HepG2 (cell line): ENCODE measurements at regions not wholly inside any gene's neighbourhood (a gene's known extent, or its start where the extent isn't known, plus 50 kb on each side); places are given as distances from the start of the nearest gene placed in this dataset.

ENCODE experiments used
- ATAC-seq: fragments of 200-7000 bp; cut with Tn5 transposase; 3 replicates; pipeline ENCODE4 v1.9.1; 2020; ENCODE audit warnings: mild to moderate bottlenecking, moderate library complexity
- BruUV-seq: library from RNA; stranded (reverse); fragments of 400-500 nt; replicated peaks from 2 replicates; lab custom pipeline; 2021; lab: Mats Ljungman, UMichigan
- CTCF ChIA-PET: fragments of 300-600 bp; formaldehyde crosslinking; extraction: SDS; loops from one replicate; lab custom pipeline; 2021; ENCODE audit warnings: low total read pairs, inconsistent platforms, low intra/inter-chr PET ratio; lab: Yijun Ruan, JAX
- POLR2A ChIA-PET: fragments of 350-600 bp; sonication (Branson Sonifier 250); formaldehyde crosslinking; loops from one replicate; lab custom pipeline; 2020; ENCODE audit warnings: antibody characterized with exemption, inconsistent platforms; lab: Yijun Ruan, JAX
- DNase-seq: peaks from one replicate; pipeline ENCODE4 v3.0.0-alpha.2; 2015; ENCODE audit warnings: low spot score
- FAIRE-seq: peaks from 3 replicates; lab custom pipeline; 2011; peaks lifted over from hg19 to GRCh38; lab: Jason Lieb, UNC
- H2AFZ ChIP-seq: one replicate; pipeline ENCODE4 v1.6.1; 2011; ENCODE audit warnings: low read length, inconsistent platforms
- H3K27ac ChIP-seq: fragments of 300-600 bp; 3 replicates; pipeline ENCODE4 v1.8.0; 2011; ENCODE audit warnings: mixed run types, mild to moderate bottlenecking, mixed read lengths, low read length, inconsistent platforms; ENCODE audit not compliant: insufficient read depth; ENCODE audit errors: extremely low read length
- H3K27me3 ChIP-seq, 2 experiments: fragments of 200-600 bp in 1 of 2; 2 replicates in 1 of 2; 3 replicates in 1 of 2; pipeline versions ENCODE4 v1.6.0 to v1.8.0; 2011; ENCODE audit warnings: low read length in 2 of 2, mild to moderate bottlenecking in 2 of 2, moderate library complexity in 2 of 2, inconsistent platforms in 1 of 2; ENCODE audit not compliant: insufficient read depth in 2 of 2, control insufficient read depth in 1 of 2
- H3K36me3 ChIP-seq, 2 experiments: fragments of 200-600 bp in 1 of 2; replicated peaks in 1 of 2; 2 replicates in 1 of 2; 3 replicates in 1 of 2; pipeline versions ENCODE4 v1.5.1 to v1.8.0; 2011; ENCODE audit warnings: low read length in 2 of 2, inconsistent platforms in 1 of 2; ENCODE audit not compliant: insufficient read depth in 2 of 2, control insufficient read depth in 1 of 2
- H3K4me1 ChIP-seq: 2 replicates; pipeline ENCODE4 v1.5.1; 2012; ENCODE audit warnings: low read length, inconsistent platforms; ENCODE audit not compliant: insufficient read depth
- H3K4me2 ChIP-seq: 2 replicates; pipeline ENCODE4 v1.6.0; 2011; ENCODE audit warnings: low read depth, low read length, inconsistent platforms
- H3K4me3 ChIP-seq, 3 experiments: fragments of 200-600 bp in 1 of 3; sonication (generic), shearing (Covaris generic) in 1 of 3; replicated peaks in 1 of 3; 2 replicates each; pipeline ENCODE4 v1.5.1; 2011 to 2016; ENCODE audit warnings: low read length in 3 of 3, inconsistent platforms in 2 of 3, low read depth in 2 of 3, mild to moderate bottlenecking in 2 of 3, control low read depth in 1 of 3, mixed read lengths in 1 of 3; ENCODE audit not compliant: insufficient read depth in 1 of 3
- H3K79me2 ChIP-seq: one replicate; pipeline ENCODE4 v1.6.1; 2011; ENCODE audit warnings: low read length, inconsistent platforms; ENCODE audit not compliant: insufficient read depth
- H3K9ac ChIP-seq: 2 replicates; pipeline ENCODE4 v1.6.0; 2011; ENCODE audit warnings: mild to moderate bottlenecking, low read depth, low read length, inconsistent platforms; ENCODE audit not compliant: insufficient read depth
- H3K9me3 ChIP-seq: 2 replicates; pipeline ENCODE4 v1.5.1; 2012; ENCODE audit warnings: mild to moderate bottlenecking, low read length
- H4K20me1 ChIP-seq: 2 replicates; pipeline ENCODE4 v1.6.0; 2011; ENCODE audit warnings: inconsistent platforms, mild to moderate bottlenecking, low read length, moderate library complexity; ENCODE audit not compliant: insufficient read depth
- BATF2 ChIP-seq: sonication (generic); formaldehyde crosslinking; IDR thresholded peaks from 2 replicates; pipeline ENCODE4 v1.8.0; 2022; ENCODE audit warnings: mild to moderate bottlenecking, missing genetic modification reagents, moderate library complexity
- FOXJ3 ChIP-seq: sonication (generic); formaldehyde crosslinking; IDR thresholded peaks from 2 replicates; pipeline ENCODE4 v1.4.0; 2020; ENCODE audit warnings: missing genetic modification reagents, mild to moderate bottlenecking, borderline replicate concordance
- HOXA5 ChIP-seq: sonication (generic); formaldehyde crosslinking; IDR thresholded peaks from 2 replicates; pipeline ENCODE4 v1.4.0; 2020; ENCODE audit warnings: missing genetic modification reagents
- MAFF ChIP-seq: IDR thresholded peaks from 2 replicates; pipeline ENCODE4 v1.6.1; 2011; ENCODE audit warnings: low read depth, low read length, improper control_type of control experiment
- PTBP1 ChIP-seq: fragments of 200-400 bp; formaldehyde crosslinking; IDR thresholded peaks from 2 replicates; pipeline ENCODE4 v1.6.1; 2018; ENCODE audit warnings: low read length, low read depth; ENCODE audit not compliant: poor library complexity, severe bottlenecking
- RBM22 ChIP-seq: fragments of 200-400 bp; formaldehyde crosslinking; optimal IDR thresholded peaks from 2 replicates; pipeline ENCODE3; 2017; ENCODE audit warnings: mild to moderate bottlenecking, low read length, moderate library complexity
- TBX2 ChIP-seq: sonication (generic); formaldehyde crosslinking; IDR thresholded peaks from 2 replicates; pipeline ENCODE4 v1.5.0; 2020; ENCODE audit warnings: missing genetic modification reagents, mild to moderate bottlenecking, borderline replicate concordance
- ZNF335 ChIP-seq: sonication (generic); formaldehyde crosslinking; IDR thresholded peaks from 2 replicates; pipeline ENCODE4 v1.4.0; 2020; ENCODE audit warnings: missing genetic modification reagents
- ZNF407 ChIP-seq: sonication (generic); formaldehyde crosslinking; IDR thresholded peaks from one replicate; pipeline ENCODE4 v1.5.1; 2020; ENCODE audit warnings: mild to moderate bottlenecking, missing genetic modification reagents; ENCODE audit errors: not compliant biosample characterization
- ZNF670 ChIP-seq: sonication (generic); formaldehyde crosslinking; IDR thresholded peaks from 2 replicates; pipeline ENCODE4 v1.8.0; 2022; ENCODE audit warnings: mild to moderate bottlenecking, missing genetic modification reagents, borderline replicate concordance
- ZNF83 ChIP-seq: sonication (generic); formaldehyde crosslinking; IDR thresholded peaks from 2 replicates; pipeline ENCODE4 v1.4.0; 2020; ENCODE audit warnings: missing genetic modification reagents, mild to moderate bottlenecking, borderline replicate concordance
- ZSCAN29 ChIP-seq: sonication (generic); formaldehyde crosslinking; conservative IDR thresholded peaks from 2 replicates; pipeline ENCODE4 v1.4.0; 2020; ENCODE audit warnings: mild to moderate bottlenecking, missing genetic modification reagents
- in situ Hi-C: cut with HindIII; loops from 2 replicates; pipeline ENCODE4 v1.10.0; 2017; ENCODE audit warnings: low pct_unique_long_range_greater_than_20kb; ENCODE audit not compliant: extremely low pct_ligation_motif_present
- intact Hi-C: fragments of 100-400 bp; cut with micrococcal nuclease; formaldehyde crosslinking; loops from one replicate; pipeline ENCODE4 v1.10.0; 2022; ENCODE audit not compliant: unreplicated experiment
- TF ChIP-seq, protein P1 (sequence below): sonication (generic); formaldehyde crosslinking; IDR thresholded peaks from 2 replicates; pipeline ENCODE4 v1.4.0; 2020; ENCODE audit warnings: mild to moderate bottlenecking, missing genetic modification reagents

GRCh38 chr4:15368856-15369255, 59.0 kb upstream of the C1QTNF7 start (continued):
- no peak for TF ChIP-seq ZNF407 (CRISPR knock-in tag)
- TF ChIP-seq ZNF83 (CRISPR knock-in tag) = no peak
- no peak for TF ChIP-seq ZNF335 (CRISPR knock-in tag)
- TF ChIP-seq ZNF670 (CRISPR knock-in tag) = no peak

DNA sequence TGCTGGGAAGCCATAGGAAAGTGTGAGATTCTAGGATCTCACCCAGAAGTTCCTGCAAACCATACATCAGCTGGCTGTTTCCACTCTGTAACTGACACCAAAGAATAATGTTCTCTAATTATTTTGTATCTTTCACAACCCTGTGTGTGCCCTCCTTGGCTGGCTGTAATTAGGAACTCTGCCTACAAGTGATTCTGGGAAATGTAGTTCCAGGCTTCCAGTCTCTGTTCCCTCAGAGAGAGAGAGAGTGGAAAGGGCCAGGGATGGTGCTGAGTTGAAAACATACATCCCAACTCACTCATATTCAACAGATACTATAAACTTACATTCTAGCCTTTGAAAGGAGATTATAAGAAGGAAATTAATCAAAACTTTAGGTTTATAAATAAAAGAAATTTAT, 57.5 kb upstream of the C1QTNF7 start:
- H3K9me3 ChIP-seq = no peaks in the 10 kb centered on the region
- no peak overlapping the region for H3K9ac ChIP-seq
- FAIRE-seq = no peak
- ChIA-PET CTCF (no interaction called here), POLR2A (no interaction called here)
- DNase-seq = no peak
- intact Hi-C loops (no loop called here), in situ Hi-C loops (no loop called here)
- no peaks in the 10 kb centered on the region for H3K36me3 ChIP-seq
- H3K27me3 ChIP-seq = peaks cover 0 to 8% of the 10 kb centered on the region in 2 experiments; a peak in 1 of 5 replicates
- H3K4me1 ChIP-seq = no peaks in the 10 kb centered on the region
- no peak for ATAC-seq
- H3K79me2 ChIP-seq = no peaks in the 10 kb centered on the region
- no peak overlapping the region for H3K4me2 ChIP-seq
- no peak overlapping the region for H3K4me3 ChIP-seq
- no peak overlapping the region for H3K27ac ChIP-seq
- no TSS peak for BruUV-seq
- no peaks in the 10 kb centered on the region for H4K20me1 ChIP-seq
- no peak overlapping the region for H2AFZ ChIP-seq
- TF ChIP-seq HOXA5 (CRISPR knock-in tag) (no peak), MAFF (no peak), PTBP1 (no peak), ZSCAN29 (CRISPR knock-in tag) (no peak), BATF2 (CRISPR knock-in tag) (no peak), FOXJ3 (CRISPR knock-in tag) (no peak), RBM22 (no peak), TBX2 (CRISPR knock-in tag) (no peak)
- TF ChIP-seq, protein P1, sequence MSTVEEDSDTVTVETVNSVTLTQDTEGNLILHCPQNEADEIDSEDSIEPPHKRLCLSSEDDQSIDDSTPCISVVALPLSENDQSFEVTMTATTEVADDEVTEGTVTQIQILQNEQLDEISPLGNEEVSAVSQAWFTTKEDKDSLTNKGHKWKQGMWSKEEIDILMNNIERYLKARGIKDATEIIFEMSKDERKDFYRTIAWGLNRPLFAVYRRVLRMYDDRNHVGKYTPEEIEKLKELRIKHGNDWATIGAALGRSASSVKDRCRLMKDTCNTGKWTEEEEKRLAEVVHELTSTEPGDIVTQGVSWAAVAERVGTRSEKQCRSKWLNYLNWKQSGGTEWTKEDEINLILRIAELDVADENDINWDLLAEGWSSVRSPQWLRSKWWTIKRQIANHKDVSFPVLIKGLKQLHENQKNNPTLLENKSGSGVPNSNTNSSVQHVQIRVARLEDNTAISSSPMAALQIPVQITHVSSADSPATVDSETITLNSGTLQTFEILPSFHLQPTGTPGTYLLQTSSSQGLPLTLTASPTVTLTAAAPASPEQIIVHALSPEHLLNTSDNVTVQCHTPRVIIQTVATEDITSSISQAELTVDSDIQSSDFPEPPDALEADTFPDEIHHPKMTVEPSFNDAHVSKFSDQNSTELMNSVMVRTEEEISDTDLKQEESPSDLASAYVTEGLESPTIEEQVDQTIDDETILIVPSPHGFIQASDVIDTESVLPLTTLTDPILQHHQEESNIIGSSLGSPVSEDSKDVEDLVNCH (CRISPR knock-in tag) = no peak
